H1 (cell line): ENCODE measurements at regions not wholly inside any gene's neighbourhood (a gene's known extent, or its start where the extent isn't known, plus 50 kb on each side); places are given as distances from the start of the nearest gene placed in this dataset.

Source experiments
- CTCF ChIA-PET: fragments of 300-600 bp; sonication (Branson Sonifier 250); formaldehyde crosslinking; loops from one replicate; lab custom pipeline; 2021; ENCODE audit not compliant: partially characterized antibody; lab: Charles Lee
- POLR2A ChIA-PET: fragments of 300-600 bp; sonication (Branson Sonifier 250); formaldehyde crosslinking; loops from one replicate; lab custom pipeline; 2021; ENCODE audit warnings: inconsistent platforms; ENCODE audit not compliant: partially characterized antibody; lab: Charles Lee
- DNase-seq, 2 experiments: peaks; one replicate each; pipeline versions ENCODE4 v3.0.0 to v3.0.0-alpha.2; 2010 to 2022; ENCODE audit warnings: low spot score in 2 of 2, low read depth in 1 of 2, mixed read lengths in 1 of 2
- FAIRE-seq: peaks from 2 replicates; lab custom pipeline; 2011; peaks lifted over from hg19 to GRCh38; lab: Jason Lieb, UNC
- H2AFZ ChIP-seq: 2 replicates; pipeline ENCODE4 v1.8.1; 2012; ENCODE audit warnings: low read length, inconsistent platforms
- H2AK5ac ChIP-seq: 2 replicates; pipeline ENCODE4 v1.6.1; 2013; ENCODE audit warnings: low read depth, low read length
- H2BK120ac ChIP-seq: replicated peaks from 2 replicates; pipeline ENCODE3; 2013; ENCODE audit warnings: low read depth, low read length, inconsistent platforms
- H2BK12ac ChIP-seq: 2 replicates; pipeline ENCODE4 v1.6.1; 2013; ENCODE audit warnings: low read depth, low read length
- H2BK15ac ChIP-seq: 2 replicates; pipeline ENCODE4 v1.6.1; 2013; ENCODE audit warnings: low read length
- H2BK20ac ChIP-seq: 2 replicates; pipeline ENCODE4 v1.6.1; 2013; ENCODE audit warnings: low read length
- H2BK5ac ChIP-seq: 2 replicates; pipeline ENCODE4 v1.6.1; 2013; ENCODE audit warnings: low read depth, low read length
- H3K14ac ChIP-seq: 2 replicates; pipeline ENCODE4 v1.6.1; 2013; ENCODE audit warnings: inconsistent platforms; ENCODE audit not compliant: insufficient read length
- H3K18ac ChIP-seq: 2 replicates; pipeline ENCODE4 v1.6.1; 2013; ENCODE audit warnings: low read length; ENCODE audit errors: extremely low read depth
- H3K23ac ChIP-seq: 2 replicates; pipeline ENCODE4 v1.6.1; 2013; ENCODE audit warnings: inconsistent platforms; ENCODE audit not compliant: insufficient read length
- H3K23me2 ChIP-seq: 2 replicates; pipeline ENCODE4 v1.6.1; 2013; ENCODE audit warnings: low read depth, low read length
- H3K27ac ChIP-seq: 2 replicates; pipeline ENCODE4 v1.6.1; 2011; ENCODE audit warnings: low read depth, low read length, inconsistent platforms
- H3K27me3 ChIP-seq, 4 experiments: replicated peaks in 1 of 4; 1 replicate in 1 of 4; 2 replicates in 3 of 4; pipeline versions ENCODE4 v1.6.1 to v1.8.1; 2011 to 2013; ENCODE audit warnings: low read length in 3 of 4, mild to moderate bottlenecking in 3 of 4, inconsistent platforms in 2 of 4, mixed read lengths in 2 of 4, moderate library complexity in 1 of 4; ENCODE audit not compliant: control insufficient read depth in 3 of 4, insufficient read depth in 3 of 4; ENCODE audit errors: extremely low read depth in 1 of 4
- H3K36me3 ChIP-seq, 4 experiments: 2 replicates each; pipeline versions ENCODE4 v1.6.1 to v1.8.1; 2011 to 2013; ENCODE audit warnings: mild to moderate bottlenecking in 4 of 4, low read length in 3 of 4, moderate library complexity in 2 of 4, control low read depth in 1 of 4, inconsistent platforms in 1 of 4; ENCODE audit not compliant: insufficient read depth in 4 of 4, control insufficient read depth in 2 of 4
- H3K4ac ChIP-seq: replicated peaks from 2 replicates; pipeline ENCODE3; 2013; ENCODE audit warnings: low read length, low read depth, mixed read lengths, inconsistent platforms; ENCODE audit not compliant: insufficient read length
- H3K4me1 ChIP-seq, 4 experiments: replicated peaks in 1 of 4; 1 replicate in 1 of 4; 2 replicates in 3 of 4; pipeline versions ENCODE4 v1.6.1 to v1.8.1; 2011 to 2013; ENCODE audit warnings: low read length in 3 of 4, inconsistent platforms in 2 of 4, mixed read lengths in 1 of 4; ENCODE audit not compliant: insufficient read depth in 4 of 4, control insufficient read depth in 3 of 4
- H3K4me2 ChIP-seq, 2 experiments: 2 replicates each; pipeline versions ENCODE4 v1.6.1 to v1.8.1; 2011 to 2013; ENCODE audit warnings: low read depth in 2 of 2, low read length in 2 of 2, control low read depth in 1 of 2, inconsistent platforms in 1 of 2, mild to moderate bottlenecking in 1 of 2; ENCODE audit not compliant: insufficient read depth in 1 of 2
- H3K4me3 ChIP-seq, 4 experiments: fragments of 200-600, 300-600 bp in 1 of 4; sonication (generic), shearing (Covaris generic), sonication (Bioruptor Twin) in 1 of 4; 2 replicates each; pipeline versions ENCODE4 v1.5.1 to v1.8.1; 2011 to 2016; ENCODE audit warnings: low read length in 4 of 4, low read depth in 3 of 4, control low read depth in 2 of 4, inconsistent platforms in 2 of 4, mild to moderate bottlenecking in 2 of 4, mixed read lengths in 1 of 4, moderate library complexity in 1 of 4; ENCODE audit not compliant: insufficient read depth in 2 of 4; ENCODE audit errors: extremely low read depth in 1 of 4
- H3K56ac ChIP-seq: replicated peaks from 2 replicates; pipeline ENCODE3; 2013; ENCODE audit warnings: low read depth, mild to moderate bottlenecking, mixed read lengths, low read length, inconsistent platforms; ENCODE audit not compliant: insufficient read length
- H3K79me1 ChIP-seq: 2 replicates; pipeline ENCODE4 v1.6.1; 2013; ENCODE audit warnings: low read depth, low read length, control low read depth
- H3K79me2 ChIP-seq, 2 experiments: 2 replicates each; pipeline versions ENCODE4 v1.6.1 to v1.8.1; 2012 to 2013; ENCODE audit warnings: low read length in 2 of 2, mild to moderate bottlenecking in 2 of 2, inconsistent platforms in 1 of 2; ENCODE audit not compliant: insufficient read depth in 2 of 2, control insufficient read depth in 1 of 2
- H3K9ac ChIP-seq, 4 experiments: replicated peaks in 1 of 4; 1 replicate in 1 of 4; 2 replicates in 3 of 4; pipeline versions ENCODE4 v1.6.1 to v1.8.1; 2011 to 2013; ENCODE audit warnings: low read depth in 3 of 4, low read length in 3 of 4, control low read depth in 2 of 4, mild to moderate bottlenecking in 2 of 4, moderate library complexity in 2 of 4, inconsistent platforms in 1 of 4; ENCODE audit errors: extremely low read depth in 1 of 4
- H3K9me3 ChIP-seq, 2 experiments: 2 replicates each; pipeline versions ENCODE4 v1.6.1 to v1.8.1; 2012 to 2013; ENCODE audit warnings: mild to moderate bottlenecking in 2 of 2, moderate library complexity in 2 of 2, control low read depth in 1 of 2, inconsistent platforms in 1 of 2, low read depth in 1 of 2, low read length in 1 of 2, mixed read lengths in 1 of 2; ENCODE audit not compliant: insufficient read depth in 2 of 2
- H4K20me1 ChIP-seq, 2 experiments: replicated peaks in 1 of 2; 2 replicates each; pipeline versions ENCODE3 to v1.8.1; 2011 to 2013; ENCODE audit warnings: inconsistent platforms in 2 of 2, low read length in 2 of 2, mild to moderate bottlenecking in 1 of 2; ENCODE audit not compliant: insufficient read depth in 2 of 2, control insufficient read depth in 1 of 2
- H4K5ac ChIP-seq: 2 replicates; pipeline ENCODE4 v1.6.1; 2013; ENCODE audit warnings: low read length, low read depth, mixed read lengths, inconsistent platforms; ENCODE audit not compliant: insufficient read length
- H4K8ac ChIP-seq: 2 replicates; pipeline ENCODE4 v1.8.0; 2013; ENCODE audit warnings: mild to moderate bottlenecking, moderate library complexity, low read length, inconsistent platforms; ENCODE audit not compliant: insufficient read depth; ENCODE audit errors: extremely low read depth
- H4K91ac ChIP-seq: replicated peaks from 2 replicates; pipeline ENCODE3; 2013; ENCODE audit warnings: low read length, mixed read lengths, inconsistent platforms; ENCODE audit not compliant: insufficient read length
- BACH1 ChIP-seq: IDR thresholded peaks from 2 replicates; pipeline ENCODE4 v1.6.1; 2012; ENCODE audit warnings: low read length, improper control_type of control experiment
- BCL11A ChIP-seq, 2 experiments: IDR thresholded peaks; one replicate each; pipeline ENCODE4 v1.6.1; 2011; ENCODE audit warnings: low read depth in 2 of 2, low read length in 2 of 2, mild to moderate bottlenecking in 2 of 2
- CEBPB ChIP-seq: IDR thresholded peaks from 2 replicates; pipeline ENCODE4 v1.6.1; 2012; ENCODE audit warnings: low read depth, low read length
- E2F6 ChIP-seq: IDR thresholded peaks from 2 replicates; pipeline ENCODE4 v1.6.1; 2012; ENCODE audit warnings: inconsistent platforms
- HDAC6 ChIP-seq: IDR thresholded peaks from one replicate; pipeline ENCODE4 v1.7.1; 2012; ENCODE audit warnings: low read depth, mild to moderate bottlenecking, inconsistent platforms, low read length, moderate library complexity
- JUND ChIP-seq: IDR thresholded peaks from 2 replicates; pipeline ENCODE4 v1.6.1; 2011; ENCODE audit warnings: mild to moderate bottlenecking, improper control_type of control experiment, low read length
- KDM5A ChIP-seq: fragments of 200-600 bp; IDR thresholded peaks from 2 replicates; pipeline ENCODE4 v1.7.1; 2012; ENCODE audit warnings: mild to moderate bottlenecking, low read length, inconsistent platforms, mixed read lengths
- NRF1 ChIP-seq: IDR thresholded peaks from 2 replicates; pipeline ENCODE4 v1.6.1; 2011; ENCODE audit warnings: mild to moderate bottlenecking, low read depth, low read length, improper control_type of control experiment
- RAD21 ChIP-seq, 2 experiments: IDR thresholded peaks in 1 of 2; conservative IDR thresholded peaks in 1 of 2; 2 replicates each; pipeline ENCODE4 v1.6.1; 2011; ENCODE audit warnings: low read depth in 2 of 2, low read length in 2 of 2, improper control_type of control experiment in 1 of 2, inconsistent platforms in 1 of 2, mild to moderate bottlenecking in 1 of 2, moderate library complexity in 1 of 2
- RXRA ChIP-seq: IDR thresholded peaks from 2 replicates; pipeline ENCODE4 v1.6.1; 2011; ENCODE audit warnings: low read depth, mild to moderate bottlenecking, low read length, moderate library complexity; ENCODE audit not compliant: insufficient read depth
- SIX5 ChIP-seq: IDR thresholded peaks from 2 replicates; pipeline ENCODE4 v1.6.1; 2011; ENCODE audit warnings: mild to moderate bottlenecking, low read depth, low read length
- SUZ12 ChIP-seq: fragments of 200-600 bp; sonication (generic); IDR thresholded peaks from 2 replicates; pipeline ENCODE4 v1.6.1; 2012; ENCODE audit warnings: mild to moderate bottlenecking, inconsistent platforms, low read length, moderate library complexity, mixed read lengths
- ZNF274 ChIP-seq: IDR thresholded peaks from 2 replicates; pipeline ENCODE4 v1.7.0; 2012; ENCODE audit warnings: low read length, borderline replicate concordance; ENCODE audit errors: extremely low read depth
- WGBS, 2 experiments: shearing (Covaris generic) in 1 of 2; methylation state at CpG; one replicate each; pipeline versions ENCODE4 v1.1.6 to v1.1.7; 2013 to 2015; ENCODE audit warnings: low lambda C conversion rate in 2 of 2, mixed read lengths in 2 of 2, inconsistent platforms in 1 of 2, low coverage in 1 of 2, missing lambda C conversion rate in 1 of 2; ENCODE audit not compliant: insufficient replicate concordance in 2 of 2, insufficient coverage in 1 of 2, insufficient read length in 1 of 2; ENCODE audit errors: extremely low coverage in 1 of 2, missing lambda C conversion rate in 1 of 2; 5-methylcytosine and 5-hydroxymethylcytosine counted together

GRCh38 chr5:104903941-104904340 is 1341.4 kb upstream of the NUDT12 start:
- POLR2A ChIA-PET = no interaction called here
- no peaks in the 10 kb centered on the region for H3K27me3 ChIP-seq
- no peak overlapping the region for H2BK120ac ChIP-seq
- H4K91ac ChIP-seq = no peak overlapping the region
- no peak overlapping the region for H3K23ac ChIP-seq
- no peak overlapping the region for H3K14ac ChIP-seq
- no peak for TF ChIP-seq ZNF274
- TF ChIP-seq RXRA = no peak
- TF ChIP-seq JUND = no peak
- no peak for TF ChIP-seq SIX5
- TF ChIP-seq BACH1 = no peak
- no peak for TF ChIP-seq BCL11A (IDR thresholded peaks at IDR 0.05; ENCODE audit: low read depth in 2 of 2, low read length in 2 of 2)
- no peak for TF ChIP-seq RAD21 (IDR thresholded peaks at IDR 0.05 in 1 of 2, conservative IDR thresholded peaks at IDR 0.05 in 1 of 2; ENCODE audit: low read depth in 2 of 2, low read length in 2 of 2)
- TF ChIP-seq E2F6 = no peak
- no peak for TF ChIP-seq CEBPB
- no peak for TF ChIP-seq KDM5A
- TF ChIP-seq NRF1 = no peak
- no peak for TF ChIP-seq HDAC6
- TF ChIP-seq SUZ12 = no peak
- H3K4me1 ChIP-seq = no peaks in the 10 kb centered on the region
- H4K20me1 ChIP-seq = no peaks in the 10 kb centered on the region
- H3K9ac ChIP-seq = no peak overlapping the region
- WGBS, 2 experiments = 100% methylated on average over 2 of the region's 2 CpGs; no CpG with 5 or more reads in 1 of the 2 experiments
- H3K9me3 ChIP-seq = no peaks in the 10 kb centered on the region
- no peak for DNase-seq
- H2BK20ac ChIP-seq = no peak overlapping the region
- no peak overlapping the region for H3K18ac ChIP-seq
- no peak overlapping the region for H3K56ac ChIP-seq
- no peaks in the 10 kb centered on the region for H3K36me3 ChIP-seq
- no peak for FAIRE-seq
- no peak overlapping the region for H2BK12ac ChIP-seq
- no peak overlapping the region for H2BK15ac ChIP-seq
- H3K4me2 ChIP-seq = no peak overlapping the region
- H3K23me2 ChIP-seq = no peaks in the 10 kb centered on the region
- H2AK5ac ChIP-seq = no peak overlapping the region
- no peak overlapping the region for H3K27ac ChIP-seq
- H3K79me1 ChIP-seq = no peaks in the 10 kb centered on the region
- H2BK5ac ChIP-seq = no peak overlapping the region
- H4K5ac ChIP-seq = no peak overlapping the region
- CTCF ChIA-PET = no interaction called here
- H3K4ac ChIP-seq = no peak overlapping the region
- H4K8ac ChIP-seq = no peak overlapping the region
- H3K4me3 ChIP-seq = no peak overlapping the region
- no peak overlapping the region for H2AFZ ChIP-seq
- H3K79me2 ChIP-seq = no peaks in the 10 kb centered on the region
